ENCODE measurements at regions not wholly inside any gene's neighbourhood (a gene's known extent, or its start where the extent isn't known, plus 50 kb on each side); places are given as distances from the start of the nearest gene placed in this dataset.

DNA sequence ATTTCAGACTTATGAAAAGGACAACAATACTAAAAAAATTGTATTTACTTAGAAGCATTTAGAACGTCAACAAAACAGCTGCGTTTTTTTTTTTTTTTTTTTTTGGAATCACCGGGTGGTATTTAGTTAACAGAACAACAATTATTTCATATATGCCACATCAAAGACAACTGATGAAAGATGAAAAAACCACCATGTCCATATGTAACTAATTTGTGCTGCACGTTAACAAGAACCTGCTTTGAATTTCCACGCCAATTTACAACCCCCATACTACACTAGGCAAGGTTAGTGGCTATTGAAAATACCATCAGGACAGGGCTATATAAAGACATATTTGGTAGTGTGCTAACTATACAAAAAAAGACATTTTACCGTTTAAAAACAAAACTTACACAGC is 189.3 kb upstream of the ROBO1 start:
- TF ChIP-seq, protein P1, sequence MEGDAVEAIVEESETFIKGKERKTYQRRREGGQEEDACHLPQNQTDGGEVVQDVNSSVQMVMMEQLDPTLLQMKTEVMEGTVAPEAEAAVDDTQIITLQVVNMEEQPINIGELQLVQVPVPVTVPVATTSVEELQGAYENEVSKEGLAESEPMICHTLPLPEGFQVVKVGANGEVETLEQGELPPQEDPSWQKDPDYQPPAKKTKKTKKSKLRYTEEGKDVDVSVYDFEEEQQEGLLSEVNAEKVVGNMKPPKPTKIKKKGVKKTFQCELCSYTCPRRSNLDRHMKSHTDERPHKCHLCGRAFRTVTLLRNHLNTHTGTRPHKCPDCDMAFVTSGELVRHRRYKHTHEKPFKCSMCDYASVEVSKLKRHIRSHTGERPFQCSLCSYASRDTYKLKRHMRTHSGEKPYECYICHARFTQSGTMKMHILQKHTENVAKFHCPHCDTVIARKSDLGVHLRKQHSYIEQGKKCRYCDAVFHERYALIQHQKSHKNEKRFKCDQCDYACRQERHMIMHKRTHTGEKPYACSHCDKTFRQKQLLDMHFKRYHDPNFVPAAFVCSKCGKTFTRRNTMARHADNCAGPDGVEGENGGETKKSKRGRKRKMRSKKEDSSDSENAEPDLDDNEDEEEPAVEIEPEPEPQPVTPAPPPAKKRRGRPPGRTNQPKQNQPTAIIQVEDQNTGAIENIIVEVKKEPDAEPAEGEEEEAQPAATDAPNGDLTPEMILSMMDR (IDR thresholded peaks at IDR 0.05): no peak
- TF ChIP-seq POLR2A (IDR thresholded peaks at IDR 0.05): no peak
